A549 (cell line): ENCODE measurements at regions not wholly inside any gene's neighbourhood (a gene's known extent, or its start where the extent isn't known, plus 50 kb on each side); places are given as distances from the start of the nearest gene placed in this dataset.
"Not testable (repeated sequence)": the region's sequence is repeated elsewhere in the genome, so short reads cannot be mapped to it uniquely, and the experiment has no call there.

Experiments
- ATAC-seq, 2 experiments: fragments of 200-7000 bp in 1 of 2; fragments of >200 bp in 1 of 2; cut with Nextera tagmentation in 1 of 2; cut with Tn5 transposase in 1 of 2; 3 replicates each; pipeline versions ENCODE4 v1.8.0 to v1.9.1; 2018 to 2020; ENCODE audit warnings: mild to moderate bottlenecking in 1 of 2, moderate library complexity in 1 of 2
- CTCF ChIA-PET: fragments of 300-600 bp; sonication (Branson Sonifier 250); formaldehyde crosslinking; extraction: SDS; loops from one replicate; lab custom pipeline; 2021; ENCODE audit warnings: antibody characterized with exemption, inconsistent platforms; lab: Yijun Ruan, JAX
- POLR2A ChIA-PET: fragments of 350-600 bp; formaldehyde crosslinking; extraction: SDS; loops from one replicate; lab custom pipeline; 2021; ENCODE audit warnings: antibody characterized with exemption, inconsistent platforms; lab: Yijun Ruan, JAX
- DNase-seq, 2 experiments: peaks; one replicate each; pipeline versions ENCODE4 v3.0.0 to v3.0.0-alpha.2; 2011 to 2016; ENCODE audit warnings: low read depth in 1 of 2, low spot score in 1 of 2
- FAIRE-seq: peaks from 2 replicates; lab custom pipeline; 2011; peaks lifted over from hg19 to GRCh38; lab: Jason Lieb, UNC
- H3K27ac ChIP-seq, 2 experiments: fragments of >200 bp; sonication (Bioruptor Twin); formaldehyde crosslinking; 3 replicates each; pipeline ENCODE4 v1.5.1; 2016 to 2017
- H3K4me1 ChIP-seq: fragments of >200 bp; sonication (Bioruptor Twin); formaldehyde crosslinking; 3 replicates; pipeline ENCODE4 v1.6.1; 2016
- H3K4me2 ChIP-seq: fragments of >200 bp; sonication (Bioruptor Twin); formaldehyde crosslinking; 3 replicates; pipeline ENCODE4 v1.6.1; 2016
- H3K4me3 ChIP-seq: fragments of >200 bp; sonication (Bioruptor Twin); formaldehyde crosslinking; 3 replicates; pipeline ENCODE4 v1.5.1; 2016
- H3K9me3 ChIP-seq: fragments of >200 bp; sonication (Bioruptor Twin); formaldehyde crosslinking; 3 replicates; pipeline ENCODE4 v1.6.1; 2016
- CBX8 ChIP-seq: fragments of 200-600 bp; sonication (generic); IDR thresholded peaks from 2 replicates; pipeline ENCODE4 v1.6.1; 2016
- CHD2 ChIP-seq: fragments of 150-350 bp; IDR thresholded peaks from 2 replicates; pipeline ENCODE4 v1.6.1; 2014; ENCODE audit warnings: low read length; ENCODE audit not compliant: partially characterized antibody
- CHD4 ChIP-seq: fragments of 200-600 bp; sonication (generic); IDR thresholded peaks from 2 replicates; pipeline ENCODE4 v1.6.1; 2016; ENCODE audit warnings: antibody characterized with exemption, mild to moderate bottlenecking, borderline replicate concordance
- E2F6 ChIP-seq: IDR thresholded peaks from 2 replicates; pipeline ENCODE4 v1.6.1; 2012; ENCODE audit warnings: low read depth, borderline replicate concordance
- EHF ChIP-seq: fragments of 250-450 bp; sonication (Bioruptor Pico); IDR thresholded peaks from 2 replicates; pipeline ENCODE4 v1.5.0; 2020; ENCODE audit warnings: mild to moderate bottlenecking
- EHMT2 ChIP-seq: fragments of 200-600 bp; sonication (generic); IDR thresholded peaks from 2 replicates; pipeline ENCODE4 v1.6.1; 2016; ENCODE audit warnings: antibody characterized with exemption, low read depth, mild to moderate bottlenecking, moderate library complexity
- FOSL2 ChIP-seq, 2 experiments: fragments of 450-650 bp in 1 of 2; fragments of >200 bp in 1 of 2; sonication (Bioruptor Twin) in 1 of 2; formaldehyde crosslinking; IDR thresholded peaks; 2 replicates each; pipeline versions ENCODE4 v1.5.0 to v1.6.1; 2016 to 2020; ENCODE audit warnings: mild to moderate bottlenecking in 1 of 2, moderate library complexity in 1 of 2
- FOXS1 ChIP-seq: fragments of 250-450 bp; sonication (Bioruptor Pico); IDR thresholded peaks from 2 replicates; pipeline ENCODE4 v1.5.0; 2020; ENCODE audit warnings: mild to moderate bottlenecking, moderate library complexity
- GATA3 ChIP-seq: IDR thresholded peaks from 2 replicates; pipeline ENCODE4 v1.6.1; 2012; ENCODE audit warnings: borderline replicate concordance
- HES2 ChIP-seq: fragments of >200 bp; sonication (Bioruptor Twin); formaldehyde crosslinking; IDR thresholded peaks from 2 replicates; pipeline ENCODE4 v1.6.1; 2016
- HEYL ChIP-seq: fragments of 250-450 bp; sonication (Bioruptor Pico); IDR thresholded peaks from 2 replicates; pipeline ENCODE4 v1.8.0; 2021; ENCODE audit warnings: mild to moderate bottlenecking, moderate library complexity
- HMGXB4 ChIP-seq: fragments of 250-450 bp; sonication (Bioruptor Pico); IDR thresholded peaks from 2 replicates; pipeline ENCODE4 v1.5.0; 2021; ENCODE audit warnings: mild to moderate bottlenecking, moderate library complexity, borderline replicate concordance
- HOXB13 ChIP-seq: fragments of 250-450 bp; sonication (Bioruptor Pico); IDR thresholded peaks from 2 replicates; pipeline ENCODE4 v1.5.0; 2020; ENCODE audit warnings: low read depth, mild to moderate bottlenecking, moderate library complexity
- KDM5A ChIP-seq: fragments of 200-600 bp; sonication (generic); IDR thresholded peaks from 2 replicates; pipeline ENCODE4 v1.6.1; 2016; ENCODE audit warnings: antibody characterized with exemption, mild to moderate bottlenecking
- MAZ ChIP-seq: fragments of 150-350 bp; IDR thresholded peaks from 2 replicates; pipeline ENCODE4 v1.6.1; 2014; ENCODE audit warnings: antibody characterized with exemption, low read depth, low read length, borderline replicate concordance
- RNF2 ChIP-seq: fragments of 200-600 bp; sonication (generic); IDR thresholded peaks from 2 replicates; pipeline ENCODE4 v1.6.1; 2016; ENCODE audit warnings: low read depth, mild to moderate bottlenecking, antibody characterized with exemption, moderate library complexity, borderline replicate concordance
- USF2 ChIP-seq: fragments of 450-650 bp; IDR thresholded peaks from 2 replicates; pipeline ENCODE4 v1.6.1; 2014; ENCODE audit warnings: antibody characterized with exemption
- ZC3H11A ChIP-seq: fragments of 450-650 bp; IDR thresholded peaks from 2 replicates; pipeline ENCODE4 v1.6.1; 2014; ENCODE audit warnings: antibody characterized with exemption, mild to moderate bottlenecking
- ZNF302 ChIP-seq: fragments of 250-450 bp; sonication (Bioruptor Pico); IDR thresholded peaks from 2 replicates; pipeline ENCODE4 v1.9.0; 2021; ENCODE audit warnings: inconsistent platforms, mild to moderate bottlenecking, moderate library complexity
- ZSCAN20 ChIP-seq: fragments of 250-450 bp; sonication (Bioruptor Pico); IDR thresholded peaks from 2 replicates; pipeline ENCODE4 v1.8.0; 2022; ENCODE audit warnings: mild to moderate bottlenecking, moderate library complexity
- WGBS: methylation state at CpG from one replicate; pipeline ENCODE4 v1.1.6; 2017; ENCODE audit errors: missing lambda C conversion rate; 5-methylcytosine and 5-hydroxymethylcytosine counted together

GRCh38 chr1:37197411-37197810 is 163.1 kb upstream of the GRIK3 start (continued):
- TF ChIP-seq EHF, result no peak
- no peak for TF ChIP-seq GATA3
- TF ChIP-seq KDM5A, result no peak
- no peak for TF ChIP-seq HOXB13 (CRISPR knock-in tag)
- TF ChIP-seq ZC3H11A, result no peak

- ATAC-seq, result not testable (repeated sequence)
- 7% methylated on average over 5 of the region's 5 CpGs for WGBS
These were observed 180.0 kb upstream of the GRIK3 start for GRCh38 chr1:37214305-37214704.

GRCh38 chr1:37233606-37234005 is 199.3 kb upstream of the GRIK3 start:
- 27% methylated on average over 2 of the region's 2 CpGs for WGBS
- H3K4me2 ChIP-seq, result no peak overlapping the region
- no peak for ATAC-seq
- H3K4me1 ChIP-seq, result no peaks in the 10 kb centered on the region
- TF ChIP-seq ZNF302 (CRISPR knock-in tag), result no peak
- no peak for TF ChIP-seq E2F6
- no peak for TF ChIP-seq USF2
- TF ChIP-seq FOXS1 (CRISPR knock-in tag), result no peak
- TF ChIP-seq CBX8, result no peak
- TF ChIP-seq CHD4, result no peak
- no peak overlapping the region for H3K27ac ChIP-seq
- no peak for DNase-seq
- no peak overlapping the region for H3K4me3 ChIP-seq
- no peak for FAIRE-seq
- POLR2A ChIA-PET, result no interaction called here
- no peaks in the 10 kb centered on the region for H3K9me3 ChIP-seq
- CTCF ChIA-PET, result no interaction called here

More at GRCh38 chr1:37214305-37214704, 180.0 kb upstream of the GRIK3 start:
- H3K4me2 ChIP-seq, POLR2A ChIA-PET, H3K4me3 ChIP-seq, DNase-seq, H3K9me3 ChIP-seq, H3K4me1 ChIP-seq, H3K27ac ChIP-seq, FAIRE-seq: not testable (repeated sequence)
- CTCF ChIA-PET, result interaction anchor here (0.7 kb wide), 1 partner anchor 46 kb away, joined by 3 read pairs; no protein-coding TSS in a partner anchor

GRCh38 chr1:37234941-37235418 is 200.7 kb upstream of the GRIK3 start:
- 20% methylated on average over 12 of the region's 12 CpGs for WGBS

More at GRCh38 chr1:37234941-37235418, 200.7 kb upstream of the GRIK3 start:
- DNase-seq (no peak), ATAC-seq (no peak), FAIRE-seq (no peak)
- no peak overlapping the region for H3K4me3 ChIP-seq
- H3K27ac ChIP-seq, result no peak overlapping the region
- no peak overlapping the region for H3K4me2 ChIP-seq
- ChIA-PET POLR2A (no interaction called here), CTCF (interaction anchor here (1.0 kb wide), 1 partner anchor 199 kb away, joined by 4 read pairs; no protein-coding TSS in a partner anchor)
- TF ChIP-seq ZSCAN20 (no peak), CHD2 (no peak), FOSL2 (IDR thresholded peaks at IDR 0.05) (no peak), FOSL2 (CRISPR knock-in tag; IDR thresholded peaks at IDR 0.05) (no peak), MAZ (no peak), EHMT2 (no peak), ZC3H11A (no peak), HES2 (no peak), EHF (no peak), CBX8 (no peak), RNF2 (no peak), HMGXB4 (no peak), HEYL (CRISPR knock-in tag) (no peak)
- TF ChIP-seq, all 56 proteins: peak for 0
- Histone ChIP-seq H3K9me3 (no peaks in the 10 kb centered on the region), H3K4me1 (no peaks in the 10 kb centered on the region)
